NCI-H748 treated with DMSO at 0.1 percent for 48 hours (cell line): ENCODE measurements at regions not wholly inside any gene's neighbourhood (a gene's known extent, or its start where the extent isn't known, plus 50 kb on each side); places are given as distances from the start of the nearest gene placed in this dataset.

ENCODE experiments used
- DNase-seq: peaks from one replicate; lab custom pipeline; 2025; lab: John Stamatoyannopoulos, UW

GRCh38 chr2:65688141-65688886 lies 255.9 kb upstream of the SPRED2 start:
- no peak for DNase-seq

- no peak for DNase-seq
These were observed 255.2 kb upstream of the SPRED2 start for GRCh38 chr2:65687614-65688013.

GRCh38 chr2:65686928-65687521 lies 254.6 kb upstream of the SPRED2 start:
- DNase-seq, result peak; percentile 8

GRCh38 chr2:65681503-65681902 lies 249.1 kb upstream of the SPRED2 start:
- no peak for DNase-seq

GRCh38 chr2:65678779-65679391 lies 246.5 kb upstream of the SPRED2 start:
- DNase-seq, result no peak

GRCh38 chr2:65675350-65675749 lies 243.0 kb upstream of the SPRED2 start:
- no peak for DNase-seq

GRCh38 chr2:65671670-65672242 lies 239.4 kb upstream of the SPRED2 start:
- no peak for DNase-seq

GRCh38 chr2:65669574-65669973 lies 237.2 kb upstream of the SPRED2 start:
- no peak for DNase-seq

- DNase-seq, result no peak
These were observed 236.3 kb upstream of the SPRED2 start for GRCh38 chr2:65668744-65669143.

- DNase-seq, result no peak
These were observed 233.8 kb upstream of the SPRED2 start for GRCh38 chr2:65666156-65666725.

GRCh38 chr2:65664931-65665330 lies 232.5 kb upstream of the SPRED2 start:
- no peak for DNase-seq

- DNase-seq, result no peak
These were observed 231.5 kb upstream of the SPRED2 start for GRCh38 chr2:65663831-65664407.

GRCh38 chr2:65662654-65663432 lies 230.4 kb upstream of the SPRED2 start:
- no peak for DNase-seq

- no peak for DNase-seq
These were observed 229.7 kb upstream of the SPRED2 start for GRCh38 chr2:65661980-65662653.

GRCh38 chr2:65660340-65660739 lies 227.9 kb upstream of the SPRED2 start:
- no peak for DNase-seq

GRCh38 chr2:65658881-65659280 lies 226.5 kb upstream of the SPRED2 start:
- DNase-seq, result no peak

GRCh38 chr2:65658266-65658665 lies 225.9 kb upstream of the SPRED2 start:
- no peak for DNase-seq

GRCh38 chr2:65656160-65656718 lies 223.8 kb upstream of the SPRED2 start:
- DNase-seq, result no peak

GRCh38 chr2:65655000-65655399 lies 222.6 kb upstream of the SPRED2 start:
- DNase-seq, result no peak

GRCh38 chr2:65654496-65654895 lies 222.1 kb upstream of the SPRED2 start:
- no peak for DNase-seq

- no peak for DNase-seq
These were observed 219.7 kb upstream of the SPRED2 start for GRCh38 chr2:65652066-65652465.
